ENCODE measurements at regions not wholly inside any gene's neighbourhood (a gene's known extent, or its start where the extent isn't known, plus 50 kb on each side); places are given as distances from the start of the nearest gene placed in this dataset.

- TF ChIP-seq, protein P1, sequence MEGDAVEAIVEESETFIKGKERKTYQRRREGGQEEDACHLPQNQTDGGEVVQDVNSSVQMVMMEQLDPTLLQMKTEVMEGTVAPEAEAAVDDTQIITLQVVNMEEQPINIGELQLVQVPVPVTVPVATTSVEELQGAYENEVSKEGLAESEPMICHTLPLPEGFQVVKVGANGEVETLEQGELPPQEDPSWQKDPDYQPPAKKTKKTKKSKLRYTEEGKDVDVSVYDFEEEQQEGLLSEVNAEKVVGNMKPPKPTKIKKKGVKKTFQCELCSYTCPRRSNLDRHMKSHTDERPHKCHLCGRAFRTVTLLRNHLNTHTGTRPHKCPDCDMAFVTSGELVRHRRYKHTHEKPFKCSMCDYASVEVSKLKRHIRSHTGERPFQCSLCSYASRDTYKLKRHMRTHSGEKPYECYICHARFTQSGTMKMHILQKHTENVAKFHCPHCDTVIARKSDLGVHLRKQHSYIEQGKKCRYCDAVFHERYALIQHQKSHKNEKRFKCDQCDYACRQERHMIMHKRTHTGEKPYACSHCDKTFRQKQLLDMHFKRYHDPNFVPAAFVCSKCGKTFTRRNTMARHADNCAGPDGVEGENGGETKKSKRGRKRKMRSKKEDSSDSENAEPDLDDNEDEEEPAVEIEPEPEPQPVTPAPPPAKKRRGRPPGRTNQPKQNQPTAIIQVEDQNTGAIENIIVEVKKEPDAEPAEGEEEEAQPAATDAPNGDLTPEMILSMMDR (IDR thresholded peaks at IDR 0.05): no peak
- no peak for TF ChIP-seq POLR2A (IDR thresholded peaks at IDR 0.05)
Observed at GRCh38 chr3:34183114-34183513, 384.7 kb downstream of the PDCD6IP start.

All from esophagus squamous epithelium (tissue), 4 donors.